Tibial nerve (tissue), 4 donors: ENCODE measurements at regions not wholly inside any gene's neighbourhood (a gene's known extent, or its start where the extent isn't known, plus 50 kb on each side); places are given as distances from the start of the nearest gene placed in this dataset.

ENCODE experiments used
- CTCF ChIP-seq, 5 experiments: fragments of 200-600 bp in 3 of 5; fragments of 450-650 bp in 2 of 5; sonication (generic) in 3 of 5; IDR thresholded peaks; one replicate each; pipeline ENCODE4 v1.5.1; 2016 to 2019; ENCODE audit warnings: antibody characterized with exemption in 5 of 5, mild to moderate bottlenecking in 3 of 5, moderate library complexity in 2 of 5
- EP300 ChIP-seq, 2 donors: sonication (generic); formaldehyde crosslinking; IDR thresholded peaks; one replicate each; pipeline ENCODE4 v1.6.1; 2017; ENCODE audit warnings: antibody characterized with exemption in 2 of 2, mild to moderate bottlenecking in 1 of 2
- POLR2A ChIP-seq, 2 donors: fragments of 450-650 bp; IDR thresholded peaks; one replicate each; pipeline ENCODE4 v1.6.1; 2017; ENCODE audit warnings: antibody characterized with exemption in 2 of 2, mild to moderate bottlenecking in 2 of 2, moderate library complexity in 2 of 2

GRCh38 chr21:25002676-25003075 is 604.6 kb downstream of the MRPL39 start:
- TF ChIP-seq CTCF (IDR thresholded peaks at IDR 0.05) (no peak), POLR2A (IDR thresholded peaks at IDR 0.05) (no peak), EP300 (IDR thresholded peaks at IDR 0.05) (no peak)
